ENCODE measurements at regions not wholly inside any gene's neighbourhood (a gene's known extent, or its start where the extent isn't known, plus 50 kb on each side); places are given as distances from the start of the nearest gene placed in this dataset.

DNA sequence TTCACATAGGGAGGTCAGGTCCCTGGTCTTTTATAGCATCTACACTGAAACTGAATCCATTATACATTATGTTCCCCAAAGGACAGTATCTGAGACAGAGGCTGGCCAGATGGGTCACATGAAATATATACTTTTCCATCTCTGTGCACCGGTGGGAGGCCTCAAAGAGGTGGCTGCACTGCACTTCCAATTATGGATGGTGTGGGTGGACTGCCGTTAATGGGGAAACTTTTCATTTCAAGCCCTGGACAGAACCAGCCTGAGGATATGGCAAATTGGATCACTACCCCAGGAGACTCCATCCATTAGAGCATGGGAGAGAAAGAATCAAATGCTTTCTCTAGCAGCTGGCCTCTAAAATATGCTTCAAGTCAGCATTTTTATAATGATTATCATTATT is 280.5 kb upstream of the OPRM1 start:
- DNase-seq (ENCODE audit: low spot score in 2 of 2) (no peak), ATAC-seq (no peak)
- Mint-ChIP-seq H3K27ac (no peak overlapping the region), H3K9me3 (no peaks in the 10 kb centered on the region), H3K36me3 (no peaks in the 10 kb centered on the region)

DNA sequence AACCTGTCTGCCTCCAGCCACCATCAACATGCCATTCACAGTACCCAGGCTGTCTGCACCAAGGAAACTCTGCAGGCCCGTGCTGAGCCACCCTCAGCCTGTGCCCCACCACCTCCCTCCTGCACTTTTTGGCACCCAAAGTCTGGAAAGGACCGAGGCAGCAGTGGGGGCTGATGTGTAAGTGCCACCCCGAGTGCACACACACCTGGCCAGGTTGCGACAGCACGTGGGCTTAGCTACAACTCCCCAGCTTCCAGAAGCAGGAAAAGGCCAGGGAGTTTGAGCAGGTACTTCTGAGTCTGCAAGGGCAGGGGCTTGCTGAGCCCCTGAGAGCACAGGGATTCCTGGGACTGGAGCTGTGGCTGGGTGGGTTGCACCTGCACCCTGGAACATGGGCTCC is 303.3 kb upstream of the OPRM1 start:
- DNase-seq (ENCODE audit: low spot score in 2 of 2) (no peak), ATAC-seq (no peak)
- Mint-ChIP-seq H3K27ac (no peak overlapping the region), H3K9me3 (peaks cover 0 to 3% of the 10 kb centered on the region in 2 donors), H3K36me3 (no peaks in the 10 kb centered on the region)

DNA sequence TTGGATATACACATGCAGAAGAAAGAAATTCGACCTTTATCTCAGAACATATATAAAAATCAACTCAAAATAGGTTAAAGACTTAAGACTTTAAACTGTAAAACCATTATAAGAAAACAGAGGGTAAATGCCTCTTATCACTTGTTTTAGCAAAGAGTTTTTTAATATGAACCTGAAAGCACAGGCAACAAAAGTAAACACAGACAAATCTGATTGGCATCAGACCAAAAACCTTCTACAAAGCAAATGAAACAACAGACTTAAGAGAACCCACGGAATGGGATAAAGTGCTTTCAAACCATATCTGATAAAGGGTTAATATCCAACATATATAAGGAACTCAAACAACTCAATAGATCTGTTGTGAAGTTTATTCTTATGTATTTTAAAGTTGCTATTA is 309.9 kb upstream of the OPRM1 start:
- ATAC-seq (no peak), DNase-seq (ENCODE audit: low spot score in 2 of 2) (no peak)
- Mint-ChIP-seq H3K9me3 (no peaks in the 10 kb centered on the region), H3K36me3 (no peaks in the 10 kb centered on the region), H3K27ac (no peak overlapping the region)

DNA sequence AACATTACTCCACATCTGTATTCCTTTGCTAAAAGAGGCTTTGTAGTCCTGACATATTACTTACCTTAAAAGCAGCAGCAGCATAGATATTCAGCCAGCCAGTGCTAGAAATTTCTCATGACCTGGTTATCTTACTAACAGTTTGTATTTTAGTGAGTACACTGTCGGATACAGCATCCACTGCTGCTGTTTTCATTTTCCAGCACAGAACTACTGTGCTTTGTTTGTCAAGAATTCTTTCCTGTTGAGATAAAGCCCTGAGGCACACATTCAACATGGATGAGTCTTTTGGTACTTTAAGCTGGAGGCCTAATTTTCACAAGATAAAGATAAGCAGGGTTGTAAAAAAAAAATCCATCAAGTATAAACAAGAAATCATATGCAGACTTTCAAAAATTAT is 311.2 kb upstream of the OPRM1 start:
- Mint-ChIP-seq H3K9me3 (no peaks in the 10 kb centered on the region), H3K36me3 (no peaks in the 10 kb centered on the region), H3K27ac (no peak overlapping the region)
- ATAC-seq (no peak), DNase-seq (ENCODE audit: low spot score in 2 of 2) (no peak)

DNA sequence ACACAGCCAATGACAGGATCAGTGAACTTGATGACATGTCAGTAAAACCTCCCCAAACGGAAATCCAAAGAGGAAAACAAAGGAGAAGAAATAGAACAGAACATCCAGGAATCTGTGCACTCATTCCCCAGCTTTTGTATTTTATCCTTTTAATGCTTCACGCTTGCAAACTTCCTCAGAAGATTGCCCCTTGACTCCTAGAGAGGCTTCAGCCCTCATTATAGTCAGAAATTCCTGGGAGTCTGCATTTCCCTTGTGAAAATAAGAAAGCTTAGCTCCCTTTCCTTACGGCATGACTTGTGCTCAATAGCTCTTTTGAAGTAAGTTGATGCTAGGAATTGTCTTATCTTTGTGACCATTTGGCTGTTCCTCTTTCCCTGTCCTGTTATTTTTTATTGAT is 313.6 kb upstream of the OPRM1 start:
- ATAC-seq: no peak
- DNase-seq (ENCODE audit: low spot score in 2 of 2): no peak
- no peaks in the 10 kb centered on the region for H3K36me3 Mint-ChIP-seq
- no peaks in the 10 kb centered on the region for H3K9me3 Mint-ChIP-seq
- H3K27ac Mint-ChIP-seq: no peak overlapping the region

DNA sequence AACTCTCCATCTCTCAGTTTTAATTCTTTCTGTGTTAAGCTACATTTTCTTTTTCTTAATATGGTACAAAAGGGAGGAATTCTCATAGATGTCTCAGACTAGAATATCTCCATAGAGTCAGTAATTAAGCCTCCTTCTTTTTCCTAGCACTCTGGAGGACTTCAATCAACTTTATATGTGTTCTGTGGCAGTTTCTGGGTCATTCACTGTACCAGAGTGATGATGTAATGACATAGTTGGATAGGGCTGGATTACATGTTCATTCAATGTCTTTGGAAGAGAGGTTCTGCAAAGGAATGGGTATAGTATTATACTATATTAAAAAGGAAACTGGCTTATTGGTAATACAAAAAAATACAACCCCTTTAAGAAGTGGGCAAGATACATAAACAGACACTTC is 318.3 kb upstream of the OPRM1 start:
- no peak overlapping the region for H3K27ac Mint-ChIP-seq
- no peak for DNase-seq (ENCODE audit: low spot score in 2 of 2)
- ATAC-seq: no peak
- H3K9me3 Mint-ChIP-seq: no peaks in the 10 kb centered on the region
- no peaks in the 10 kb centered on the region for H3K36me3 Mint-ChIP-seq

DNA sequence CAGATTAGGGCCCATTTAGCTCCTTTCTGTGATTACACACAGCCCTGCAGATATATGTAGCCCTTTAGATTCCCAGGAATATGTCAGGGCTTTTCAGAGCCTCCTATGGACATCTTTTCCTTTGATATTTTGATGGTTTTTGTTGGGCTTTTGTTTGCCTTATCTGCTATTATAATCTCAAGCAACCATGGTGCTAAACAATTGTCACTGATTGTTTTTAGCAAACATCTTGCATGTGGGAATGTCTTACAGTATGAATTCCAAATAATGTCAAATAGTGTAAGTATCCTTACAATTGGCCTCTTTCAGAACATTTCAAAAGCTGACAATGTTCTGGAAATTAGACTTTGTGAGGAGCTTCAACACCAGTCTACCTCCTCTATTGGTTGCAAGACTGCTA is 333.6 kb upstream of the OPRM1 start:
- H3K36me3 Mint-ChIP-seq: no peaks in the 10 kb centered on the region
- no peak overlapping the region for H3K27ac Mint-ChIP-seq
- no peak for DNase-seq (ENCODE audit: low spot score in 2 of 2)
- no peak for ATAC-seq
- H3K9me3 Mint-ChIP-seq: peaks cover 0 to 11% of the 10 kb centered on the region in 2 donors

DNA sequence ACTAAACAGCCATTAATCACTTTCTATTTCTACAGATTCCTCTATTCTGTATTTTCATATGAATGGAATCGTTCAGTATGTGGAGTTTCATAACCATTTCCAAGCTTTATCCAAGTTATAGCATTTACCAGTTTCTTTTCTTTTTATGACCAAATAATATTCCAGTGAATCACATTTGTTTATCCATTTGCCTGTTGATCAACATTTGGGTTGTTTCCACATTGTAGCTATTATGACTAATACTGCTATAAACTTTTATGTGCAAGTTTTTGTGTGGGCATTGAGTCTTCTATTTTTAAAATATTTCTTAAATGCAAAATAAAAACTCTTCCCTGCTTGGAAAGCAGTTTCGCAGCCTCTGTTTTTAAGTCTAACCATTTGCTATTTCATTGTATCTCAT is 336.4 kb upstream of the OPRM1 start:
- ATAC-seq: no peak
- DNase-seq (ENCODE audit: low spot score in 2 of 2): no peak
- Mint-ChIP-seq H3K9me3 (peaks cover 0 to 9% of the 10 kb centered on the region in 2 donors), H3K36me3 (no peaks in the 10 kb centered on the region), H3K27ac (no peak overlapping the region)

DNA sequence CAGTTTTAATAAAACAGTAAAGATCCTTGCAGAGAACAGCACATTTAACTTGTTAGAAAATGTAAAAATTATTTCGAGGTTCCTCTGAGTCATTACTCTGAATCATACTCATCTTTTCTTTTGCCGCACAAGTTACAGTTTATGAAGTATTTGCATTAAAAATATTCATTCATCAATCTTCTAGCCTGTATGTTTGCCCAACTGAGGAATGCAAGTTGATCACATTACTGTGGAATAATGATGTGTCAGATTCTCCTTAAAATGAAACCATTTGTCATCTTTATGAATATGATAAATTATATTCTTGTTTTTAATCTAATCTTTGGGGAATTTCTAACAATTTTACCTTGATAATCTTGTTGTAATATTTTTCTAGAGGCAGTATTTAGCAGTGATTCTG is 340.4 kb upstream of the OPRM1 start:
- H3K9me3 Mint-ChIP-seq: peaks cover 5 to 6% of the 10 kb centered on the region in 2 donors
- ATAC-seq: no peak
- DNase-seq (ENCODE audit: low spot score in 2 of 2): no peak
- H3K36me3 Mint-ChIP-seq: no peaks in the 10 kb centered on the region
- H3K27ac Mint-ChIP-seq: no peak overlapping the region

DNA sequence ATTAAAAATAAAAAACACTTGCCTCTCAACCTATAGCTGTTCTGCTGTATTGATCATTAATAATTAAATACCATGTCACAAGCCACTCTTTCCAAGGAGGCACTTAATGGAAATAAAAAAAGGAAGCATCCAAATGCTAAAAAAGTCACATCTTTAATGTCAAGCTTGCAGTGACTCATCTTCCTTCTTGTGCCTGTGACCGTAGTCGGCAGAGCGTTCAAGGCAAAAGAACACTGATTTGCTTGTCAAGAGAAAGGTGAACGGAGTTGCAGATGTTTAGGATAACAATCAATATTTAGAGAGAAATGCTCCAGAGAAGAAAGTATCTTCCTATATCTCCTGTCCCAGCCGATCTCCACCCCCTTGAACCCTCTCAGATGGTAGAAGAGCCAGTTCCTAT is 341.0 kb upstream of the OPRM1 start:
- peaks cover 5 to 6% of the 10 kb centered on the region in 2 donors for H3K9me3 Mint-ChIP-seq
- no peak overlapping the region for H3K27ac Mint-ChIP-seq
- no peaks in the 10 kb centered on the region for H3K36me3 Mint-ChIP-seq
- DNase-seq (ENCODE audit: low spot score in 2 of 2) (no peak), ATAC-seq (no peak)

DNA sequence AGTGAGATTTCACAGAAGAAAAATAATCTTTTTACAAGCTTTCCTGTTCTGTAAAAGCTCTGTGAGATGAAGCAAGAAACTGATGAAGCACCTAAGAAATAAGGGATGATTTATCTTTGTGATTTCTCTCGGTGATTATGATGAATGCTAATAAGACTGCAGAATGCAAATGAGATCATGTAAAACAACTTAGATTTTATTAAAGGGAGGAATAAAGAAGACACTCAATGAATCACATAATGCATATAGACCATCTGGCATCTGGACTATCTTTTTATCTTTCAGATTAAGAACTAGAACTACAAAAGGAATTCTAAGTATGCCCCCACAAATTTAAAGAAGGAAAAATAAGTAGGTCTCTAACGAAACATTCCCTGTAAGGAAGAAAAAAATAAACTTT is 361.5 kb upstream of the OPRM1 start:
- Mint-ChIP-seq H3K36me3 (peaks cover 0 to 7% of the 10 kb centered on the region in 2 donors), H3K27ac (no peak overlapping the region), H3K9me3 (peaks cover 0 to 5% of the 10 kb centered on the region in 2 donors)
- DNase-seq (ENCODE audit: low spot score in 2 of 2) (no peak), ATAC-seq (no peak)

DNA sequence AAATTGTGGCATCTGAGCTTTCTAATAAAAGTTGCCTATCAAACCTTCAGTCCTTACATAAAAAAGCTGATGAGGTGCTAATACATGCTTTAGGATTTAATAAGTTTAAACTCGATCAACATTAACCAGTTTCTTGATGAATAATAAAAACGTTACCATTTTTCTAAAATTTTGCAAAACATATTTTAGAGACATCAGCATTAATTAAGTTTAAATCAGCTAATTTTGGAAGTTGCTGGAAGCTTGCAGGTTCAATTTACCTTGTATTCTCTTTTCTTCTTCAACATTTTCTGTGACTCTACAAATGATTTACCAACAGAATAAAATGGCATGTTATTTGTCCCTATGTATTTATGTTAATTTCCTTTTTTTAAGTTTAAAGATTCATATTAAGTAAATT is 365.3 kb upstream of the OPRM1 start:
- H3K27ac Mint-ChIP-seq: no peak overlapping the region

DNA sequence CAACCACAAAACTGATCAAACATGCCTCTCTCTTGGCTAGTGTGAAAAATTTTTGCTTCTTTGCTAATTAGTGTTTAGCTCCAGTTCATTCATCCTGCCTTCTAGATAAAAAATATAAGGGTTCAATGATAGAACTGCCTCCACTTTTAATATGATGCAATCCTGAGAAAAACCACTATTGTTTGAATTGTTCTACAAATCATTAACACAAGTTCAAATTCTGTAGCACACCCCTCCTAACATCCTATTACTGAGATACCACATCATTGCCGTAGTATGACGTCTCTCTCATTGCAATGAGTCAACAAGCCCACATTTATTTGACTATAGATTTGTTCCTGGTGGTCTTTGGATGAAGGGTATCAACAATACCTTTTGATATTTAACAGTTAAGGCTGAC is 365.8 kb upstream of the OPRM1 start:
- Mint-ChIP-seq H3K36me3 (no peaks in the 10 kb centered on the region), H3K27ac (no peak overlapping the region), H3K9me3 (no peaks in the 10 kb centered on the region)
- DNase-seq (ENCODE audit: low spot score in 2 of 2) (no peak), ATAC-seq (no peak)

More for the DNA sequence above, 365.3 kb upstream of the OPRM1 start:
- DNase-seq (ENCODE audit: low spot score in 2 of 2) (no peak), ATAC-seq (no peak)
- Mint-ChIP-seq H3K9me3 (no peaks in the 10 kb centered on the region), H3K36me3 (no peaks in the 10 kb centered on the region)

DNA sequence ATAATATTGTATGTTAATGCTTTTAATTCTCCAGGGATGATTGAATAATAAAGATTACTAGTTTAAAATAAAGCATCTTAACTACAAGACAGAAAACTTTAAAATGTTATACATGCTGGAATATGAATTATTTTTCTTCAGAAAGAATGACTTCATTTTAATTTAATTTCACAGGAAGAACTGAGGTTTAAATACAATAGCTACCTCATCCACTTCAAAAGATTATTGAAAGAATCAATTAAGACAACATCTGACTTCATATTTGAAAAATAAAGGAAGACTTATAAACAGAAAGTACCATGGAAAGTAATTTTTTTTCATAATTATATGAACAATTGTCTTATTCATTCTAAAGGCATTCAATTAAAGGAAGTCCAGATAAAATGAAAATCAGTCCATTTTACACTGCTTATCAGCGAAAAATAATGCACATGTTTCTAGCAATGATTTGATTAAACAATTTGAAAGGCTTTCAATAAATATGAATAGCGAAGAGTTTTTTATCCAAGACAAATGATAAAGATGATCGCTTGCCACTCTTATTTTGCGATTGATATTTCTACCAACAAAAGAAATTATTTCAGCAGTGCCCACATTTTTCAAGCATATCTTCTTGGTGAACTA is 368.5 kb upstream of the OPRM1 start:
- Mint-ChIP-seq H3K27ac (no peak overlapping the region), H3K36me3 (no peaks in the 10 kb centered on the region), H3K9me3 (no peaks in the 10 kb centered on the region)
- DNase-seq (ENCODE audit: low spot score in 2 of 2) (no peak), ATAC-seq (no peak)

DNA sequence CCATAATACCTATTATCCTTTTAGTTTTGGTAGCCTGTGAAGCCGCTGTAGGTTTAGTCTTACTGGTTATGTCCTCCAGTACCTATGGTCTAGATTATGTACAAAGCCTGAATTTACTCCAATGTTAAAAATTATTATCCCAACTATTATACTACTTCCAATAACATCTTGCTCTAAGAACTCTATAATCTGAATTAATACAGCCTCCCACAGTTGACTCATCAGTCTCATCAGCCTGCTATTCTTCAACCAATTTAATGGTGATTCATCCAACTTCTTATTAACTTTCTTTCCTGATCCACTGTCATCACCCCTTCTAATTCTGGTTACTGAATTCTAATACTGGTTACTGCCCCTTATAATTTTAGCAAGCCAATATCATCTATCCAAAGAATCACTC is 370.3 kb upstream of the OPRM1 start:
- no peak for ATAC-seq
- DNase-seq (ENCODE audit: low spot score in 2 of 2): no peak
- no peaks in the 10 kb centered on the region for H3K36me3 Mint-ChIP-seq
- H3K27ac Mint-ChIP-seq: no peak overlapping the region
- peaks cover 0 to 4% of the 10 kb centered on the region in 2 donors for H3K9me3 Mint-ChIP-seq

DNA sequence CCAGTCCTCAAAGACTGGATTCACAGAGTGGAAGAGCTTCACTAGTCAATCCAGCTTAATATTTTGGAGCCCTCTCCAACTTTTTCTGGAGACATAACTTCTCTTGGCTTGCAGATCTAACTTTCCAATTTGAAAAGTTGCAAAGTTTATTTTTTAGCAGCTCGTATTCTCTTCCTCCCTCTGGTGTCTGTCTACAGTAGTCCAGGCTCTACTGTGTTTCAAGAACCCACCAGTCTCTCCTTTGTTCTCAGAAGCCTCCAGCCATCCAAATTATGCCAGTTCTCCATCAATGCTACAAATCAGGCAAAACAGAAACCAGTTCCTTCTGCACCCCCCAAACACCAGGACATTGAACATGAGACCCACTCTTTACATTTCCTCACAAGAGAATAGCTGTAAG is 376.1 kb upstream of the OPRM1 start:
- H3K36me3 Mint-ChIP-seq: no peaks in the 10 kb centered on the region
- H3K9me3 Mint-ChIP-seq: peaks cover 0 to 11% of the 10 kb centered on the region in 2 donors
- DNase-seq (ENCODE audit: low spot score in 2 of 2) (no peak), ATAC-seq (no peak)
- no peak overlapping the region for H3K27ac Mint-ChIP-seq

DNA sequence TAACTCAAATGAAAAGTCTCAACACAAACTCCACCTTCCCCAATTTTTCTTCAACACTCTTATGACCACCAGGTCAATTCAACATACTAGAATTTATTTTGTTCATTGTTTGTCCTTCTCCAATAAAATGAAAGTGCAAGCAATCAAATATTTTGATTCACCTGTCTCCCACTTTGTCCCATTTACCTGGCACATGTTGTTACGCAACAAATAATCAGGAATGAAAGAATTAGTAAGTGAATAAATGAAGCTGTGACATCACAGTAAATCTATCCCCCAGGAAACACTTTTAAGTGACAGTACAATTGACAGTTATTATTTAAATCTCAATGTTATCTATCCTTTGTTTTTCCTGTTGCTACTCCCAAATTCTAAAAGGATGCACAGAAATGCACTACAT is 393.7 kb upstream of the OPRM1 start:
- no peaks in the 10 kb centered on the region for H3K9me3 Mint-ChIP-seq
- H3K27ac Mint-ChIP-seq: no peak overlapping the region
- no peak for ATAC-seq
- H3K36me3 Mint-ChIP-seq: no peaks in the 10 kb centered on the region
- no peak for DNase-seq (ENCODE audit: low spot score in 2 of 2)

DNA sequence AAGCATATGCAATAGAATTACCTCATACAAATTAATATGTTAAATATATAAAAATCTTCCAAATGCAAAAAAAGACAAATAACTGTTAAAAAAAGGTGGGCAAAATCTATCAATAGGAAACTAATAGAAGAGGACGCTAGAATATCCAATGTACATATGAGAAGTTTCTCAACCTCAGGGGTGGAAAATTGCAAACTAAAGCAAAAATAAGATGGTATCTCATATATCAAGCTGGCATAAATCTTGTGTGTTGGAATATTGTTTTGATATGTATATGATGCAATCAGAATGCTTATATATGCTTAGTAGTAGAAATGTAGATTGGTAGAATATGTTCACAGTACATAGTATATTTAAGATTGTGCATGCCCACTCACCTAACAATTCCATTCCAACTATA is 395.0 kb upstream of the OPRM1 start:
- ATAC-seq (no peak), DNase-seq (ENCODE audit: low spot score in 2 of 2) (no peak)
- H3K27ac Mint-ChIP-seq: no peak overlapping the region
- H3K9me3 Mint-ChIP-seq: no peaks in the 10 kb centered on the region
- H3K36me3 Mint-ChIP-seq: no peaks in the 10 kb centered on the region

DNA sequence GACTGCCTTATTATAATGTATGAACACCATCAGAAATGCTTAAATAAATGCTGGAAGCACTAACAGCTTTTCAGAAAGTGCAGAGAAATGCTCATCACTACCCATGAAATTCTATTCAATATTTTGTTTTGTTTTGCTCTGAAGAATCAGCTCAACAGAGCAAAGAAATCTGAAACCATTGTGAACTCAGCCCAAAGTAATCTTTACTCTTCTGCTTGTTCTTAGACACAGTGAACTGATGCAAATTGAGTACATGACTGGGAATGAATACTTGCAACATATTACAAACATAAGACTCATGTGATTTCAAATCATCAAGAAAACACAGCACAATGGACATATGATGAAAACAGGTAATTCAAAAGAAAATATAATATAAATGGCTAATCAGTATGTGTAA is 404.6 kb upstream of the OPRM1 start:
- H3K9me3 Mint-ChIP-seq: peaks cover 0 to 6% of the 10 kb centered on the region in 2 donors
- no peaks in the 10 kb centered on the region for H3K36me3 Mint-ChIP-seq
- no peak overlapping the region for H3K27ac Mint-ChIP-seq
- DNase-seq (ENCODE audit: low spot score in 2 of 2) (no peak), ATAC-seq (no peak)
